ENCODE measurements at regions not wholly inside any gene's neighbourhood (a gene's known extent, or its start where the extent isn't known, plus 50 kb on each side); places are given as distances from the start of the nearest gene placed in this dataset.

DNA sequence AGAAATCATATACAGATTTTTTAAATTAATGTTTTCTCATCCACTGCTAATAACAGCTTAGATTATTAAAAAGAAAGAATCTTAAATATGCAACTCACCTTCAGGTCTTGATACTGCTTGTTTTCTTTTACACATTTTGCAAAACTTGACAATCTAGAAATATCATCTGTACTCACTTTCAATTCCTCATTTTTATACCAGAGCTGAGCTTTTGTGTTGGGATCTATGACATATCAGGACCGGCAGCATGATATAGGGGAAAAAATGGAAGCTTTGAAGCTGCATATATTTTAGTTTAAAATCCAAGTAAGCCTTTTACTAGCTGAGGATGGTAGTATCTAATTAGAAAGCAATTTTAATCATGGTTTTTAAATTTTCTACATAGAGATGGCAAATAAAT is 75.7 kb upstream of the SMARCA2 start (continued):
- TF ChIP-seq, protein P1, sequence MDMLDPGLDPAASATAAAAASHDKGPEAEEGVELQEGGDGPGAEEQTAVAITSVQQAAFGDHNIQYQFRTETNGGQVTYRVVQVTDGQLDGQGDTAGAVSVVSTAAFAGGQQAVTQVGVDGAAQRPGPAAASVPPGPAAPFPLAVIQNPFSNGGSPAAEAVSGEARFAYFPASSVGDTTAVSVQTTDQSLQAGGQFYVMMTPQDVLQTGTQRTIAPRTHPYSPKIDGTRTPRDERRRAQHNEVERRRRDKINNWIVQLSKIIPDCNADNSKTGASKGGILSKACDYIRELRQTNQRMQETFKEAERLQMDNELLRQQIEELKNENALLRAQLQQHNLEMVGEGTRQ (IDR thresholded peaks at IDR 0.05), result no peak
- TF ChIP-seq, protein P2, sequence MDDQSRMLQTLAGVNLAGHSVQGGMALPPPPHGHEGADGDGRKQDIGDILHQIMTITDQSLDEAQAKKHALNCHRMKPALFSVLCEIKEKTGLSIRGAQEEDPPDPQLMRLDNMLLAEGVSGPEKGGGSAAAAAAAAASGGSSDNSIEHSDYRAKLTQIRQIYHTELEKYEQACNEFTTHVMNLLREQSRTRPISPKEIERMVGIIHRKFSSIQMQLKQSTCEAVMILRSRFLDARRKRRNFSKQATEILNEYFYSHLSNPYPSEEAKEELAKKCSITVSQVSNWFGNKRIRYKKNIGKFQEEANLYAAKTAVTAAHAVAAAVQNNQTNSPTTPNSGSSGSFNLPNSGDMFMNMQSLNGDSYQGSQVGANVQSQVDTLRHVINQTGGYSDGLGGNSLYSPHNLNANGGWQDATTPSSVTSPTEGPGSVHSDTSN (IDR thresholded peaks at IDR 0.05), result no peak
- TF ChIP-seq CEBPB (IDR thresholded peaks at IDR 0.05) (no peak), RCOR1 (IDR thresholded peaks at IDR 0.05; ENCODE audit: low read depth, low read length) (no peak), FOXS1 (CRISPR knock-in tag; IDR thresholded peaks at IDR 0.05) (no peak), JUN (IDR thresholded peaks at IDR 0.05) (no peak), MYC (IDR thresholded peaks at IDR 0.05; ENCODE audit: borderline replicate concordance, low read length) (no peak), POLR2A (IDR thresholded peaks at IDR 0.05; ENCODE audit: low read length) (no peak), HOXA7 (CRISPR knock-in tag; IDR thresholded peaks at IDR 0.05) (no peak)

- TF ChIP-seq RAD21 (conservative IDR thresholded peaks at IDR 0.05 in 1 of 2, IDR thresholded peaks at IDR 0.05 in 1 of 2) (peak; percentile 44 to 52; a peak in 4 of 5 replicates), CTCF (IDR thresholded peaks at IDR 0.05) (peak; percentile 51)
- TF ChIP-seq, protein P3, sequence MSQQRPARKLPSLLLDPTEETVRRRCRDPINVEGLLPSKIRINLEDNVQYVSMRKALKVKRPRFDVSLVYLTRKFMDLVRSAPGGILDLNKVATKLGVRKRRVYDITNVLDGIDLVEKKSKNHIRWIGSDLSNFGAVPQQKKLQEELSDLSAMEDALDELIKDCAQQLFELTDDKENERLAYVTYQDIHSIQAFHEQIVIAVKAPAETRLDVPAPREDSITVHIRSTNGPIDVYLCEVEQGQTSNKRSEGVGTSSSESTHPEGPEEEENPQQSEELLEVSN (IDR thresholded peaks at IDR 0.05; ENCODE audit: borderline replicate concordance, low read depth), result no peak
Observed at GRCh38 chr9:1939926-1940368, 75.2 kb upstream of the SMARCA2 start.

DNA sequence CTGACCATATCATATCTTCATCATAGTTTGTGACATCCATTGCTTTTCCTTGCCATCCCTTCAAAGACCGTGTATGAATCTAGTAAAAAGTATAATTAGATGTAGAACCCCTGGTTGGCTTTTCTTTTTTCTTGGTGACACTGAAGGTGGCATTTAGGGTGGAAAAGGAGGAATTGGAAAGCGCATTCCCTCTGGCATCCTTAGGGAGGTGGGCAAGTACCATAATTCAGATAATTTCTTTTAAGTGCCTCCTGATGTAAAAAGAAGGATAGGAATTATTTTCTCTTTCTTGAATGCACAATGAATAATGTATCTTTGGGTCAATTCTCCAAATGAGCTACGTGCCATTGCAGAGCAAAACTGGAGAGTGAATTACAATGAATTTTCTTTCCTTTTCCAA is 73.2 kb upstream of the SMARCA2 start:
- 11% methylated on average over 3 of the region's 3 CpGs for WGBS (ENCODE audit: missing lambda C conversion rate)
- CTCF ChIA-PET, result interaction anchor here (0.9 kb wide), 1 partner anchor 9 kb away, joined by 3 read pairs; no protein-coding TSS in a partner anchor
- H3K27ac ChIP-seq, result no peak overlapping the region
- DNase-seq (ENCODE audit: low read depth in 1 of 2, low spot score in 1 of 2) (no peak), FAIRE-seq (no peak), ATAC-seq (no peak)
- H3K4me3 ChIP-seq, result no peak overlapping the region
- H3K4me2 ChIP-seq, result no peak overlapping the region
- no peaks in the 10 kb centered on the region for H3K9me3 ChIP-seq
- no peaks in the 10 kb centered on the region for H3K4me1 ChIP-seq
- TF ChIP-seq CBX2 (IDR thresholded peaks at IDR 0.05; ENCODE audit: borderline replicate concordance, low read depth), result no peak
- no peak for TF ChIP-seq MAFK (IDR thresholded peaks at IDR 0.05; ENCODE audit: partially characterized antibody)
- no peak for TF ChIP-seq NPAS2 (CRISPR knock-in tag; IDR thresholded peaks at IDR 0.05; ENCODE audit: borderline replicate concordance)
- no peak for TF ChIP-seq HMGXB4 (CRISPR knock-in tag; IDR thresholded peaks at IDR 0.05; ENCODE audit: borderline replicate concordance)
- TF ChIP-seq KDM1A (IDR thresholded peaks at IDR 0.05; ENCODE audit: low read depth), result no peak
- no peak for TF ChIP-seq RCOR1 (IDR thresholded peaks at IDR 0.05; ENCODE audit: low read depth, low read length)
- TF ChIP-seq JUN (IDR thresholded peaks at IDR 0.05), result no peak
- no peak for TF ChIP-seq HOXB13 (CRISPR knock-in tag; IDR thresholded peaks at IDR 0.05; ENCODE audit: low read depth)
- TF ChIP-seq, protein P3 (IDR thresholded peaks at IDR 0.05; ENCODE audit: borderline replicate concordance, low read depth), result no peak
- no peak for TF ChIP-seq GATA3 (IDR thresholded peaks at IDR 0.05; ENCODE audit: borderline replicate concordance)
- TF ChIP-seq ZC3H11A (IDR thresholded peaks at IDR 0.05), result no peak
- no peak for TF ChIP-seq RNF2 (IDR thresholded peaks at IDR 0.05; ENCODE audit: borderline replicate concordance, low read depth)
- no peak for TF ChIP-seq NFE2L2 (conservative IDR thresholded peaks at IDR 0.05; ENCODE audit: low read length)
- TF ChIP-seq RFX5 (IDR thresholded peaks at IDR 0.05), result no peak
- POLR2A ChIA-PET, result no interaction called here

More at GRCh38 chr9:1939926-1940368, 75.2 kb upstream of the SMARCA2 start:
- CTCF ChIA-PET, result interaction anchor here (0.8 to 1.6 kb wide), 3 partner anchors 9 to 23 kb away, joined by 3 to 6 read pairs (median 4); no protein-coding TSS in a partner anchor
- peak; percentile 17 to 35 for DNase-seq (ENCODE audit: low read depth in 1 of 2, low spot score in 1 of 2)
- Histone ChIP-seq H3K9me3 (no peaks in the 10 kb centered on the region), H3K4me2 (no peak overlapping the region), H3K27ac (no peak overlapping the region), H3K4me3 (no peak overlapping the region), H3K4me1 (no peaks in the 10 kb centered on the region)
- no peak for FAIRE-seq
- POLR2A ChIA-PET, result no interaction called here
- peak; percentile 62 to 82; a peak in 5 of 6 replicates for ATAC-seq
- 17% methylated on average over 7 of the region's 7 CpGs for WGBS (ENCODE audit: missing lambda C conversion rate)

Data from A549 (cell line).